HG03432 (cell line): ENCODE measurements at regions not wholly inside any gene's neighbourhood (a gene's known extent, or its start where the extent isn't known, plus 50 kb on each side); places are given as distances from the start of the nearest gene placed in this dataset.

Source experiments
- ATAC-seq: cut with Tn5 transposase; IDR thresholded peaks from one replicate; pipeline ENCODE4 v1.9.1; 2021; ENCODE audit warnings: mild to moderate bottlenecking, moderate library complexity; ENCODE audit not compliant: unreplicated experiment

DNA sequence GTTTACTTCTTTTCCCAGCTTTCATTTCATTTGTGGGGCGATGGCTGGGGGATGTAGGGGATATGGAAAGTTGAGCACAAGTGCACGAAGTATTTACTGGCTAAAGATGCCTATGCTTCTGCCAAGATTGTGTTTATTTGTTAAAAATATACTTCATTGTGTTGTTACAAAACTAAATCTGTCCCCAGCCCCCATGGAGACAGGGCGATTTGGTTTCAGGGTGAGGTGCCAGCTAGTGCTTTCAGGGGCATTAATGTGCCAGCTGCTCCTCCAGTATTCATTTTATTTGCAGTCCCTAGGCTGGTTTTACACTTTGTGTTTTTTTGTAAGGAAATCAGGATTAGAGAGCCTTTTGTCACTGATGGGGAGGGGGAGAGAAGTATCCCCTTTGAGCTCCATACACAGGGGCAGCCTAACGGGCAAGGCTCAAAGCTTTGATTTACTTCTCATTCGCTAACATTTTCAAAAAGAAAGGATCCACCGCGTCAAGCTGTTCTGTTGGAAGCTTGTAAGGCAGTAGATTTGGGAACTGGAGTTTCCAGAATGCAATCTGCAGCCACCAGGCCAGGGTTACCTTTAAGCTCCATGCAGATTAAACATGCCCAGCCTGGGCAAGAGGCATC, 198.7 kb upstream of the PLEKHG7 start:
- ATAC-seq: no peak

DNA sequence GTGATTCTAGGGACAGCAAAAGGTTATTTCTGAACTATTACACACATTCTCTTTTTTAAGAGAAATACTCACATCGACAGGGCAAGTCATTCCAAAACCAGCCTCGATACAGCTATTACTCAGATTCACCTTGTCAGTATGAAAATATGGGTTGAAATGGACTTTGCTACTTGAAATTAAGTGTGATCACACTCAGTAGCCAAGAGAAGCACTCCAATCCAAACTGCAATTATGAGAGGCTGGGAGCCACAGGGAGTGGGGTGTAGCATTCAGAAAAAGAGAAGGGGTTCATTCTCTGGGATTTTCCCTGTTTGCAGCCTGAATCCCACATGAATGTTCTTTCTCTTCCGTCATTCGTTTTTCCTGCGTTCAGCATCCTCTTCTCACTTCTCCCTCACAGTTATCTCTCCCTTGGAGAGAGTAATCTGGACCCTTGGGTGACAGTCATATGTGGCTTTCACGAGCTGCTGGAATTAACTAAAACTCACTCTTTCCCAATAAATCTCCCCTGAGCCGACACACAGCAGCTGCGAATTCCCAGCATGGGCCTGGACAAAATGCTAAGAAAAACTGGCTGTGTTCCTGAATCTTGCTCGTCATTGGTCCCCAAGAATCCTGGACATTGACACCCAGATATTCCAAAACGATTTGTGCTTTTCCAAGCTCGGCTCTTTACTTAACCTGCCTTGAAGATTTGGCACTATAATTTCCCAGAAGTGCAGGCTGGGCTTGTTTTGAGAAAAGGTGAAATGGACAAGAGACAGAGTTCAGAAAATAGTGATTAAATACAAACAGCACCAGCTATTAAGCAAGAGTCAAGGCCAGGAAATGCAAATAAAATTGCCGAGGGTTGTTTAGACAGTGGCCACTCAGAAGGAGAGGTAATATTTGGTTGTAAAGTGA, 199.5 kb upstream of the PLEKHG7 start:
- ATAC-seq: peak; percentile 72

DNA sequence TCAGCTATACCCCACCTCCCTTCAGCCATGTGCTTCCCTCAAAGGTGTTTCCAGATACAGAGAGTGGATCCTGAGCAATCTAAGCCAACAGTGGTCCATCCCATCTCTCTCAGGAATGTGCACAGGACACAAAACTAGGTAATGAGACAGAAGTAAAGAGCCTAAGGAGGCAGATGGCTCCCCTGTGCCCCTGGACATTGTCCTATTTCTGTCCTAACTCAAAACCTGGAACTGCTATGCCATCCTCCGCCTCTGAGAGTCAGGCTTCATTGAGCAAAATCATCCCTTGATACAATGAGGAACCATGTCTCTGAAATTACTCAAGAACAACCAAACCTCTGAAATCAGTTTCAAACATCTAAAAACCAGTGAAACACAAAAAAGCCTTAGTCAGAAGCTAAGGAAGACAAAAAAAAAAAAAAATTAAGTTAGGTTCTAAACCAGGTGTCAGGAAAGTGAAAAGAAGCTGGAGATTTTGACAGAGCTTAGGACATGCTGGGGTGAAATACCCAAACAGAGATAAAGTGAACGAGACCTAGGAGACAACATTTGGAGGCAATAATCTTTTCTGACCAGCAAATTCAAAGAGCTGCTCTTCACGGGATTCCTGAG, 200.3 kb upstream of the PLEKHG7 start:
- ATAC-seq: peak; percentile 60

DNA sequence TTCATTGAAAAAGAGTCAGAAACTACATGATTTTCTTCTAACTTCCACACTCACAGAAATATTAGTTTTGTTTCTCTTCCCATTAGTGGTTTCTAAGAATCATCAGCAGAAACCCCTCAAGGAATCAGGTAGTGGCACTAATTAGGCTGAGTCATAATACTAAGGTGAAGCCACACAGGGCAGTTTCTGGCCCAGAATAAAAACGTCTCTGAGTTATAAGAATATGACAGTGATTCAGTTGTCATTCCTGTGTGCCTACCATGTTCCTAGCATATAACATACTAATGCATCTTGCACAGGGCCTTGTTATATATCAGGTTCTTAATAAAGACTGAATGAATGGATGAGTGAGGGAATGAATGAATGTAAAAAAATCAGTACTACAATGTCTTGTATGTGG, 206.0 kb upstream of the PLEKHG7 start:
- ATAC-seq: peak; percentile 73

DNA sequence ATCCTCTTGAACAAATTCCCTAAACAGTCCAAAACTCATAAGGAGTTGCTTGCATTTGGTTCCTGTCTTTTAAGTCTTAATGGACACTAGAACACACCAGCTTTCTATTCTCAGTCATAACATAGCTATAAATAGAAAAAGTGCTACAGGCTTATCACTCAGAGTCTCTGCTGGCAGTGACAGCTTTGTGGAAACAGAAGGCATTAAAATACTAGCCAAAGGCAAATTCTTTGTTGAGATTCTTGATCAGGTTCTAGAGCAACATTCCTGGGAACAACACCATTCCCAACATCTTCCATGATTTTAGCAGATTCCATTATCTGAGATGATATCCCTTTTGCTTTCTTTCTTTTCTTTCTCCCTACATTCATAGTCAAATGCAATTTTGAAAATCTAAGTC, 207.7 kb upstream of the PLEKHG7 start:
- peak; percentile 31 for ATAC-seq

DNA sequence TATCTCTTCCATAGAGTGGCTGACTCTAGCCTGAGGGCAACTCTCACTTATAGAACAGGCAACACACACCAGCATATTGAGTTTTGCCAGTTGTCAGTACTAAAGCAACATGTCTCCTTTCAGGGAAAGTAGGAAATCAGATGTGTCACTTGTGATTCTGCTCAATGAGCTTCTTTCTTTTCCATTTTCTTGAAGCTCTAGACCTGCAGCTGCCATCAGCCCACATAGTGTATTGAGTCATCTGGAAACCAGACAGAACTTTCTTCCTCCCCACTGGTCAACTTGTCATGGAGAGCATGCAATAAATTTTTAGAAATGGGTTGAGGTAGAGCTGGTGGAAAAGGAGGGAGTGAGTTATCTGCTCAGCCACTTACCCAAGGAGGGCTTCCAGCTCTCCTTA, 209.0 kb upstream of the PLEKHG7 start:
- peak; percentile 53 for ATAC-seq

DNA sequence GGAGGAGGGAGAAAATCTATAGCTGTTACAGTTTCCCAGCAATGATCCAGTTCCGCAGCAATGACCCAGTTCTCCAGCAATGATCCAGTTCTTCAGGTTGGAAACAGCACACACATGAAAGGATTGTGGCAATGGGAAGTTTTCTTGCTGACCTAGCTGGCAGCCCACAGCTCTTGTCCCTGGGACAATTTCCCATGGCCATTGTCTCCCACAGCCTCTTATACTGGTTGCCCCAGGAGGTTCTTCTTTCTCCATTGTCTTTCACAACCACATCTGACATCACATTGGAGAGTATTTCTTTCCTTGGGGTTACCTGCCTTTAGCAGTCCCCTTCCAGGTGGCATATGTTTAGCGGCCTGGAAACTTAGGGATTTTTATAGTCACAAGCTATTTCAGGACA, 209.8 kb upstream of the PLEKHG7 start:
- no peak for ATAC-seq

DNA sequence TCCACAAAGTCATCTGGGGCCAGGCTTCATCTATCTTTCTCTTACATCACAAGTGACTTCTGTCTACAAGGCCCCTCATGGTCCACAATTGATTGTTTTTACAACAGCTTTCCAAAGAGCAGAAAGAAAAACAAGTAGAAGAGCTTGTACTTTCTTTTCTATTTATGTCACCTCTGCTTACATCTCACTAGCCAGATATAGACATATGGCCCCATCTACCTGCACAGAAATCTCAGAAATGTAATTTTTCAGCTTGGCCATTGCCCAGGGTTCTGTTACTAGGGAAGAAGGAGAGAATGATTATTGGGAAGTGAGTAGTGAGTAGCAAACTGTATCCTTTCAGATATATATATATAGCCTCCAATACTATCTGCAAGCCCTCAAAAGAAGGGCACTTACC, 210.5 kb upstream of the PLEKHG7 start:
- ATAC-seq: no peak

DNA sequence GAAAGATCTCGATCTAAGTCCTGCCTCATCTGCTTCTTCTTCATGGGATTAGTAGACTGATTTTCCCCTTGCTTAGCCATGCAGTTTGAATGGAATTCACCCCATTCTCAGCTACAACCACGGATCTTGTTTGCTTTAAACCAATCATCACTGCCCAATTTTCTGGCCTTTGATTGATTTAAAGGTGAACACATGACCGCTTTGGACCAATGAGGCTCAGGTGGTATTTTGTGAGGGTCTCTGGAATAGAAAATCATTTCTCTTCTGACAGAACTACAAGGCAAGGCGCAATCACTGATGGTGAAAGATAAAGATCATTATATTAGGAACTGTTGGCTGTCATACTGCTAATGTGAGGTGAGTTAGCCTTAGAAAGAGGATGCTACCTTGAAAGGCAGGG, 213.0 kb upstream of the PLEKHG7 start:
- no peak for ATAC-seq

DNA sequence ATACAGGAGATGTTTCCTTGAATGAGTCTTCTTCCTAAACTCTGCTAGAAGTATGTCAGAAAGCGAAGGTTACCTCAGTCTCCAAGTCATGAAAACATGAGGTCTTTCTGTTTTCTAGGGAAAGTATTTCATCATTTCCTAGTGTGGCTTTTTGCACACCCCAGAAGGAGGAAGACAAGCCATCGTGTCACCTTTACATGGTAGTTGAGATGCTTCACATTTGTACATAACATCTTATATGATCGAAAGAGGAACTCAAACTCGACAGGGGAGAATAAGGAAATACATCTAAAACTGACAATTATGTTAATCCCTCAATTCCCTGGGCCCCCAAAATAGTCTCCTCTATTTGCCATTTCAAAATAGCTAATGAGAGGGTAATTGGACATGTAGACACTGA, 214.1 kb upstream of the PLEKHG7 start:
- ATAC-seq: no peak

DNA sequence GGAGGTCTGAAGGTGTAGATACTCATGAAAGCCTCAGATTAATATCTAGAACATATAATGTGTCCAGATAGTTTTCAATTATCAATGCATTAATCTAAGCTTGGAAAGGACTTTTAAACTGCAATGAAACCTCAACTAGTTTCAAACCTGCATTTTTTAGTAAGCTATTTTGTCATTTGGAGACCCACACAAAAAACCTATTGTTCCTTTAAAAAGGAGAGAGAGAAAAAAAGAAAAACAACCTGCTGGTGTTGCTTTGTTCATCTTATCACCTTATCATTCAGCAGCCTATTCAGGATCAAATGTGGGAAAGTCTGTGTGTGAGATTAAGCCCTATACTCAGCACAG, 215.7 kb upstream of the PLEKHG7 start:
- ATAC-seq: no peak

DNA sequence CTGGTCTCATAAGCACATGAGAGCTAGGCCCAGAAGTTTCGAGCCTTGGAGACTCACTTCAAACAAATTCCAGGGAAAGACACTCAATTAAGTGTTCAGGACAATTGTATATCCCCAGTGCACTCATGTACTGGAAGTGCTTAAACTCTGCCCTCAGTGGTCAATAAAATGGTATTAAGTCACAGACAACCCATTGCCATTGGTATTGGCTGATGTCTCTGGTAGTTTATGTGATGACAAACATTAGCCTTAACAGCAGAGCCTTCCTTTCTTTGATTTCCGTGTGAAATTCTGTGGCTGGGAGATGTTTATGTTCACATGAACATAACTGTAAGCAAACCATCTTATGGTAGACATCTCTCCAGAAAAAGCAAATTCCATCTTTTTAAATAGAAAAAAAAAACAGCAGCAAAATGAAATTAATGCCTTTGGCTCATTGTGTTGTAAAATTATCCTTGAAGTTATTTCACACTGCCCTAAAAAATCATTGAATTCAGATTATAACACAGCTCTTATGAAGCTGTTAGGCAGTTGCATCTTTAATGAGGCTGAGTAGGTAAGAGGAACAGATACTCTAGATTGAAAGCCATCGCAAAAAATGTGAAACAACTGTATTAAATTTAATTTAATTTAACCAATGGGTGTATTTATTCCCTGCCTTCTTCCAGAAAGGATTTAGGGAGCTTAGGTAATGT, 216.2 kb upstream of the PLEKHG7 start:
- no peak for ATAC-seq

DNA sequence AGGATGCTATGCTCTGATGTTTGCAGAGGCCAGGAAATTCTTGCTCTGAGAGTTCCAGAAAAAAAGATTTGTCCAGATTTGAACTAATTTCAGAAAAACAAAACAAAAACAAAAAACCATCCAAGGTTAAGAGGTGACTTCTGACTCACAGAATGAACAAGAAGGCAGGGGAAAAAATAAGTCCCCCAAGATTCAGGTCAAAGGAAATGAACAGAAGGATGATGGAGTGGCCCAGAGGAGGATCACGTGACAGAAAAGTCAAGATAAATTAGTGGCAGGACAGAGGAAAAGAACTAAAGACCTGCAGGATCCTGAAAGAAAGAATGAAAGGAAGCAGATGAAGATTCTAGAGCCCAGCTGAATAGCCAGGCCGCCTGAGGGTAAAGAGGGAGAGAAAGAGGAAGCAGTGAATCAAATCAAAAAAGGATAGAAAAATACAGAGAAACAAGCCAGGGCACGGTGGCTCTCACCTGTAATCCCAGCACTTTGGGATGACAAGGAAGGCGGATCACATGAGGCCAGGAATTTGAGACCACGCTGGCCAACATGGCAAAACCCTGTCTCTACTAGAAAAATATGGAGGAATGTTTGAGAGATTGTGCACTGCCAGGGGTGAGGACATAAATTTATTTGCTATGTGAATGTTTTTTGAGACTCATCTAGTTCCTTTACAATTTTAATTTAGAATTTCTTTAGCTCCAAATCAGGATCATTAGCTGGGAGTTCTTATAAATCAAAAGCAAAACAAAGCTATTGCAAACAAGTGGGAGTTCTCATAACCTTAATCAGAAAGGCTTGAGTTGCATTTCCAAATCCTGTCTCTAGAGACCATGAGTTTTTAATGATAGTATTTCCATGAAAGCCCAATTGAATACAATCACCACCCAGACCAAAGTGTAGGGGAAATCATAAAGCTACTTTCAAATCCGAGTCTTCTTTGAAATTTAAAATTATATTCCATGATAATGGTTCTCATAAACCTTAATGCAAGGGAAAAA, 217.1 kb upstream of the PLEKHG7 start:
- ATAC-seq: no peak

DNA sequence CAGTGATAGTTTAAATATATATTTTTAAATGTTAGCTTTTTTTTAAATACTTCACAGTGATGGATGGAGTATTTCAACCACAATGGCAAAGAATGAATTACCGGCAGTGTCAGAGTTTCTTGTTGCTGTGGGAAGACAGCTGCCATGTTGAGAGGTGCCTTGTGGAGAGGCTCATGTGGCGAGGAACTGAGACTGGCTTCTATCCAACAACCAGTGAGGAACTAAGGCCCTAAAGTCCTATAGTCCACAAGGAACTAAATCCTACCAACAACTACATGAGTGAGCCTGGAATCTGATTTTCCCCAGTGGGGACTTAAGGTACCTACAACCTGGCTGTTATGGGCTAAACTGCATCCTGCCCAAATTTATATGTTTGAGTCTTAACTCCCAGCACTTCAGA, 220.2 kb upstream of the PLEKHG7 start:
- ATAC-seq: no peak

DNA sequence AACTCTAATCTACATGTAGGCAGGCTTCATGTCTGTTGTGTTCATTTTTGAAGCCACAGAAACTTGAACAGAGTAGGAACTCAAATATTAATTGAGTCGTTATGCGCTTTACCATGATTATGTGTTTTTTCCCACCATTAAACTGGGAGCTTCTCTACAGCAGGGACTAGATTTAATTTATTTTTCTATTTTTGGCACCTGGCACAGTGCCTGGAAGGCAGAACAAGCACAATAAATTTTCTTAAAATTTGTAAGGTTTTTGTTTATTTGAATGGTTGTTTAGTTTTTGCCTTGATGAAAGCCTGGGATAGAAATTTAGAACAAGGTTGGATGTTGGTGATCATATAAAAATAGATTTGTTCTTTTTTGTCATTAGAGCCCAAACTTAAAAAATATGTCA, 221.7 kb upstream of the PLEKHG7 start:
- no peak for ATAC-seq

DNA sequence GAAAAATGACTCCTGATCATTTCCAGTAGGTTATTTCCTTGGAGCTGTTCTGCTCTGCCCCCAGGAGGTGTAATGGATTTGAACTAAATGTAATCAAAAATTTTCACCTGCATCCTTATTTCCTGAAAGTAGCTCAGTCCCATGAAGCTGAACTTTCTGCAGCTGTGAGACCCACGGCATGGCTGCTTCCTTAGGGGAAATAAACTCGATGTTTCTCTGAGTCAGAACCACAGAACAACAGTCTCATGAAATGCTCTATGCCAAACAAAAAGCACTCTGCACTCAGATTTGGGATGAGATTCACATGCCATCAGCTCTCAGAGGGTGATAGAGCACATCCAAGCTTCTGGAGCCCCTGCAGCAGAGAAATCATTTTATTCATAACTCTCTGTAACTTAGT, 224.1 kb upstream of the PLEKHG7 start:
- no peak for ATAC-seq

DNA sequence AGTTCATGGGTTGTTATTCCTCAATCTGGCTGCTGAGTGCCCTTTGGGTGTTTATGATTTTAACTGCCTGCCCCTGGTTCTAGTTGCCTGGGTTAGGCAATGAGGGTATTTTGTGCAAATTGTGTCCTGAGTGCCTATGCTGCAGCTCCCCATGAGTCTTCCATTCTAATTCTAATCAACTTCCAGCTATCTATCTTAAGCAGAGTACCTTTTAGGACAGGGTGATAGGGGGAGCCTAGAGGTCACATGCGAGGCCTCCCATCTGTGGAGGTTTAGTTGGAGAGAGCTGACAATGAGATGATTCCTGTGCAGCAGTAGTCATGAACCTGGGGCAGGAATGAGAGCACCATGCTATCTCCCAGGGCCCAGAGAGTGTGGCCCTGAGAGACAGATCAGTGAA, 225.9 kb upstream of the PLEKHG7 start:
- ATAC-seq: no peak

DNA sequence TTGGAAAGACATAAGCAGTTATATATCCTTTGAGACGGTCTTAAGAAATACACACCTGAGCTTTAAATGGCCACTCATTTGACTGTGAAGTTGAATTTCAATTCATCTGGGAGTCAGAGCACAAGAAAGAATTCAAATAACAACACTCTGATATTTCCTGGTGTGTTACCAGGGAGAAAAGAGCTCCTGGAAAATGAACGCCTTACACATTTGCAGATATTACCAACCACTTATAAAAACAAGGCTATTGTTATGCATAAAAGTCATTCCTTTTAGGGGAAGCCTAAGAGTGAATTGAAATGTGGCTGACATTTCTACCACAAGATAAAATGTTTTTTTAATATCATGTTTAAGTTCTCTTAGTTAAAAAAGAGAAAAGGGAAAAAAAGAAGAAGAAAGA, 229.2 kb upstream of the PLEKHG7 start:
- ATAC-seq: no peak

DNA sequence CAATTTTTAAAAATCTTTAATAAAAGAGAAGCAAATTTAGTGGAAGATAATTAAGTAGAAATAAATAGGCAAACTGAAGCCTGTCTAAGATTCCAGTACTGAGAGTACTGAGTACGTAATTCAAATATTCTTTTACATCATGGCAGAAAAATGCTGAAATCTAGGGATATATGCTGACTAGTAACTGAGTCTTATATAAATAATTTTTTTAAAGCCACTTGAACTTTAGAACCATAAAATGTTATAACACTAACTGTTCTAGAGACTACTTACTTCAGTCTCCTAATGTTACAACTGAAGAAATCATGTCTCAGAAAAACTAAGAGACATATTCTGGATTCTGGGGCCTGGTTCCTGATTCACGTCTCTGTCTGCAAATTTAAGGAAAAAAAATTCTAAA, 230.6 kb upstream of the PLEKHG7 start:
- no peak for ATAC-seq

DNA sequence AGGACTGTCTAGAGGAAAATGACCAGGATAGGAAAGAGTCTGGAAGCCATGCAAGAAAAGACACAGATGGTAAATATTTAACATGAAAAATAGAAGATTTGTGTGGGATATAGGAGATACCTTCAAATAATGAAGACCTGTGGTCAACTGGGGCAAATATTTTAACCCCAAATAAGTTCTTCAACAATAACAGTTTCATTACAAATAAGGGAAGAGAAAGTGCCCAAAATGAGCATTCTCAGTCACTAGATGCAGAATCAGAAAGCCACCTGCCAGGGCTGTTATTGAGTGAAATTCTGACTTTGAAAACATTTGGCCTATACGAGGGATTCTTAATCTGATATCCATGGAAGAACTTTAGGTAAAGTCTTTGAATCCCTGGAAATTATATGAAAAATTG, 231.2 kb upstream of the PLEKHG7 start:
- peak; percentile 52 for ATAC-seq
